ENCODE measurements at regions not wholly inside any gene's neighbourhood (a gene's known extent, or its start where the extent isn't known, plus 50 kb on each side); places are given as distances from the start of the nearest gene placed in this dataset.

- no peak for DNase-seq (ENCODE audit: low read depth, low spot score)
- Histone ChIP-seq H3K36me3 (ENCODE audit: insufficient read depth, insufficient read length, low read length) (no peaks in the 10 kb centered on the region), H3K27me3 (ENCODE audit: insufficient read depth, insufficient read length) (no peaks in the 10 kb centered on the region), H3K9ac (ENCODE audit: insufficient read length, low read depth) (no peak overlapping the region), H3K4me3 (ENCODE audit: insufficient read length, low read depth) (no peak overlapping the region), H3K9me3 (ENCODE audit: insufficient read depth, low read length) (no peaks in the 10 kb centered on the region), H3K4me1 (ENCODE audit: insufficient read depth, insufficient read length) (no peaks in the 10 kb centered on the region)
- no peak for TF ChIP-seq ZNF274 (IDR thresholded peaks at IDR 0.05; ENCODE audit: low read depth, low read length)
- no peak for TF ChIP-seq YY1 (IDR thresholded peaks at IDR 0.05; ENCODE audit: insufficient read depth, insufficient read length)
- TF ChIP-seq SUZ12 (IDR thresholded peaks at IDR 0.05; ENCODE audit: extremely low read depth, insufficient read depth, insufficient read length): no peak
Observed at GRCh38 chr14:38752750-38753149, 350.3 kb downstream of the SEC23A start.

DNA sequence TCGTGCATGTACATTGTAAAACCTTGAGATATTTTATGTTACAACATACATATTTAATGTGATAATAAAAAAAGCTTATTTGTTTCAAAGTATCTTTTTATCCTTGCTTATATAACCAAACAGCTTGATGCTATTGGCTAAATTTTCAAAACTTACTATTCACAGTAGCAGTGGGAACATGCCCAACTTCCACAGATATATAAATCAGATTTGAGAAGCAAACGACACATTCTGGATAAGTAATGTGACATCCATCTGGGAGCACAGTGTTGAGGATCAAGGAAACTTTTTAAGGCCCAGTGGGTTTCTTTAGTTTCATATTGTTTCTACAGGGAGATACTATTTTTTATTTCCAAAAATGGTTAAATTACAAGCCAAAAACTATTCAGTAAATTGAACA is 350.7 kb downstream of the SEC23A start:
- no peaks in the 10 kb centered on the region for H3K27me3 ChIP-seq (ENCODE audit: insufficient read depth, insufficient read length)
- no peak overlapping the region for H3K4me3 ChIP-seq (ENCODE audit: insufficient read length, low read depth)
- H3K4me1 ChIP-seq (ENCODE audit: insufficient read depth, insufficient read length): no peaks in the 10 kb centered on the region
- DNase-seq (ENCODE audit: low read depth, low spot score): no peak
- H3K36me3 ChIP-seq (ENCODE audit: insufficient read depth, insufficient read length, low read length): no peaks in the 10 kb centered on the region
- H3K9ac ChIP-seq (ENCODE audit: insufficient read length, low read depth): no peak overlapping the region
- H3K9me3 ChIP-seq (ENCODE audit: insufficient read depth, low read length): no peaks in the 10 kb centered on the region
- TF ChIP-seq YY1 (IDR thresholded peaks at IDR 0.05; ENCODE audit: insufficient read depth, insufficient read length): no peak
- TF ChIP-seq ZNF274 (IDR thresholded peaks at IDR 0.05; ENCODE audit: low read depth, low read length): no peak
- TF ChIP-seq SUZ12 (IDR thresholded peaks at IDR 0.05; ENCODE audit: extremely low read depth, insufficient read depth, insufficient read length): no peak

- Histone ChIP-seq H3K9ac (ENCODE audit: insufficient read length, low read depth) (no peak overlapping the region), H3K4me1 (ENCODE audit: insufficient read depth, insufficient read length) (no peaks in the 10 kb centered on the region), H3K27me3 (ENCODE audit: insufficient read depth, insufficient read length) (no peaks in the 10 kb centered on the region), H3K9me3 (ENCODE audit: insufficient read depth, low read length) (no peaks in the 10 kb centered on the region), H3K4me3 (ENCODE audit: insufficient read length, low read depth) (no peak overlapping the region), H3K36me3 (ENCODE audit: insufficient read depth, insufficient read length, low read length) (no peaks in the 10 kb centered on the region)
- no peak for TF ChIP-seq YY1 (IDR thresholded peaks at IDR 0.05; ENCODE audit: insufficient read depth, insufficient read length)
- no peak for TF ChIP-seq ZNF274 (IDR thresholded peaks at IDR 0.05; ENCODE audit: low read depth, low read length)
- TF ChIP-seq SUZ12 (IDR thresholded peaks at IDR 0.05; ENCODE audit: extremely low read depth, insufficient read depth, insufficient read length): no peak
- DNase-seq (ENCODE audit: low read depth, low spot score): no peak
Observed at GRCh38 chr14:38751459-38751858, 351.6 kb downstream of the SEC23A start.

- H3K9ac ChIP-seq (ENCODE audit: insufficient read length, low read depth): no peak overlapping the region
- DNase-seq (ENCODE audit: low read depth, low spot score): no peak
- H3K36me3 ChIP-seq (ENCODE audit: insufficient read depth, insufficient read length, low read length): no peaks in the 10 kb centered on the region
- H3K4me3 ChIP-seq (ENCODE audit: insufficient read length, low read depth): no peak overlapping the region
- no peaks in the 10 kb centered on the region for H3K27me3 ChIP-seq (ENCODE audit: insufficient read depth, insufficient read length)
- TF ChIP-seq SUZ12 (IDR thresholded peaks at IDR 0.05; ENCODE audit: extremely low read depth, insufficient read depth, insufficient read length): no peak
- no peak for TF ChIP-seq YY1 (IDR thresholded peaks at IDR 0.05; ENCODE audit: insufficient read depth, insufficient read length)
- no peak for TF ChIP-seq ZNF274 (IDR thresholded peaks at IDR 0.05; ENCODE audit: low read depth, low read length)
- H3K4me1 ChIP-seq (ENCODE audit: insufficient read depth, insufficient read length): no peaks in the 10 kb centered on the region
- H3K9me3 ChIP-seq (ENCODE audit: insufficient read depth, low read length): no peaks in the 10 kb centered on the region
Observed at GRCh38 chr14:38749936-38750335, 353.1 kb downstream of the SEC23A start.

DNA sequence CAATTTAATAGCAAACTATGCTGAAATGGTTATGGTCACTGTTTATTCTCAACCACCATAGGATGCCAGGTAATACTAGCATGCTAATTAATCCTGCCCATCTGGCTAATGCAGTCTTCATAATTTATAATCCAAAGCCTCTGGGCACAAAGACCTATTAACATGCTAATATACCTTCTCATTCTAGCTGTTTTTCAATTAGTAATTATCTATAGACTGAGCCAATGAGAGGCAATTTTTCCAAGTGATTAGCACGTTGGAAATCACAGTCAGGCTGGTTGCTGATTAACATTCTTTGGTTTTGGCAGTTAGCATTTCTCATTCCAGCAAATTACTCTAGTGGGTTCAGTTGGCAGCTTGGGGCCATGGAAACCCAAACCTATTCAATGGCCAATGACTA is 357.2 kb downstream of the SEC23A start:
- DNase-seq (ENCODE audit: low read depth, low spot score): no peak
- H3K4me1 ChIP-seq (ENCODE audit: insufficient read depth, insufficient read length): no peaks in the 10 kb centered on the region

DNA sequence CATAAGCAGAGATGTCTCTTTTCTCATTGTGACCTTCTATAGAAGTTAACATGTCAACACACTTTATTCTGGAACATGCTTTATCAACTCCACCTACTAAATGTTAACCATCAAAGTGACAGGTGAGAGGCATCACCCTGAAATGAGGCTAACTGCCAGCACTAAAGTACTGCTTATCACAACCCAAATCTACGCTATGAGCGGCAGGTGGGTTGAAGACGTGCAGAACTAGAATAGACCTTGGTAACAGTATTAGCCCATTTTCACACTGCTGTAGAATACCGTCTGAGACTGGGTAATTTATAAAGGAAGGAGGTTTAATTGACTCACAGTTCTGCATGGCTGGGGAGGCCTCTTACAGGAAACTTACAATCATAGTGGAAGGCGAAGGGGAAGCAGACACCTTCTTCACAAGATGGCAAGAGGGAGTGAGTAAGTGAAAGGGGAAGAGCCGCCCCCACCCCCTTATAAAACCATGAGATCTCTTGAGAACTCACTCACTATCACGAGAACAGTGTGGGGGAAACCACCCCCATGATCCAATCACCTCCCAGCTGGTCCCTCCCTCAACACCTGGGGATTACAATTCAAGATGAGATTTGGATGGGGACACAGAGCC is 359.0 kb downstream of the SEC23A start:
- H3K9me3 ChIP-seq (ENCODE audit: insufficient read depth, low read length): no peaks in the 10 kb centered on the region
- H3K27me3 ChIP-seq (ENCODE audit: insufficient read depth, insufficient read length): no peaks in the 10 kb centered on the region
- no peak overlapping the region for H3K4me3 ChIP-seq (ENCODE audit: insufficient read length, low read depth)
- H3K36me3 ChIP-seq (ENCODE audit: insufficient read depth, insufficient read length, low read length): no peaks in the 10 kb centered on the region
- H3K9ac ChIP-seq (ENCODE audit: insufficient read length, low read depth): no peak overlapping the region
- DNase-seq (ENCODE audit: low read depth, low spot score): no peak
- TF ChIP-seq SUZ12 (IDR thresholded peaks at IDR 0.05; ENCODE audit: extremely low read depth, insufficient read depth, insufficient read length) (no peak), YY1 (IDR thresholded peaks at IDR 0.05; ENCODE audit: insufficient read depth, insufficient read length) (no peak), ZNF274 (IDR thresholded peaks at IDR 0.05; ENCODE audit: low read depth, low read length) (no peak)
- no peaks in the 10 kb centered on the region for H3K4me1 ChIP-seq (ENCODE audit: insufficient read depth, insufficient read length)

More for the DNA sequence above, 357.2 kb downstream of the SEC23A start:
- TF ChIP-seq SUZ12 (IDR thresholded peaks at IDR 0.05; ENCODE audit: extremely low read depth, insufficient read depth, insufficient read length) (no peak), YY1 (IDR thresholded peaks at IDR 0.05; ENCODE audit: insufficient read depth, insufficient read length) (no peak), ZNF274 (IDR thresholded peaks at IDR 0.05; ENCODE audit: low read depth, low read length) (no peak)
- no peak overlapping the region for H3K4me3 ChIP-seq (ENCODE audit: insufficient read length, low read depth)
- no peaks in the 10 kb centered on the region for H3K36me3 ChIP-seq (ENCODE audit: insufficient read depth, insufficient read length, low read length)
- H3K27me3 ChIP-seq (ENCODE audit: insufficient read depth, insufficient read length): no peaks in the 10 kb centered on the region
- no peaks in the 10 kb centered on the region for H3K9me3 ChIP-seq (ENCODE audit: insufficient read depth, low read length)
- H3K9ac ChIP-seq (ENCODE audit: insufficient read length, low read depth): no peak overlapping the region

GRCh38 chr14:38737686-38738407 is 365.2 kb downstream of the SEC23A start:
- Histone ChIP-seq H3K27me3 (ENCODE audit: insufficient read depth, insufficient read length) (no peaks in the 10 kb centered on the region), H3K4me1 (ENCODE audit: insufficient read depth, insufficient read length) (no peaks in the 10 kb centered on the region), H3K9me3 (ENCODE audit: insufficient read depth, low read length) (0 out of 2 replicates have a peak, but pooled peaks cover 7% of the 10 kb centered on the region), H3K36me3 (ENCODE audit: insufficient read depth, insufficient read length, low read length) (no peaks in the 10 kb centered on the region), H3K9ac (ENCODE audit: insufficient read length, low read depth) (no peak overlapping the region), H3K4me3 (ENCODE audit: insufficient read length, low read depth) (no peak overlapping the region)
- TF ChIP-seq ZNF274 (IDR thresholded peaks at IDR 0.05; ENCODE audit: low read depth, low read length) (no peak), SUZ12 (IDR thresholded peaks at IDR 0.05; ENCODE audit: extremely low read depth, insufficient read depth, insufficient read length) (no peak), YY1 (IDR thresholded peaks at IDR 0.05; ENCODE audit: insufficient read depth, insufficient read length) (no peak)
- no peak for DNase-seq (ENCODE audit: low read depth, low spot score)
